ENCODE measurements at regions not wholly inside any gene's neighbourhood (a gene's known extent, or its start where the extent isn't known, plus 50 kb on each side); places are given as distances from the start of the nearest gene placed in this dataset.

GRCh38 chr1:108028841-108029388 is 63.9 kb upstream of the VAV3 start:
- TF ChIP-seq POLR2A (IDR thresholded peaks at IDR 0.05) (no peak), POLR2AphosphoS5 (IDR thresholded peaks at IDR 0.05) (no peak), CTCF (IDR thresholded peaks at IDR 0.05) (no peak), EP300 (IDR thresholded peaks at IDR 0.05) (no peak)

Measured in suprapubic skin (tissue), 4 donors.